ENCODE measurements at regions not wholly inside any gene's neighbourhood (a gene's known extent, or its start where the extent isn't known, plus 50 kb on each side); places are given as distances from the start of the nearest gene placed in this dataset.

- no peaks in the 10 kb centered on the region for H3K36me3 ChIP-seq (ENCODE audit: control insufficient read depth, insufficient read depth, low read length)
- no peaks in the 10 kb centered on the region for H3K27me3 ChIP-seq (ENCODE audit: control insufficient read depth, insufficient read depth, low read length)
- DNase-seq (ENCODE audit: low read depth) (no peak), FAIRE-seq (no peak)
- H3K4me3 ChIP-seq (ENCODE audit: low read depth, low read length) = no peak overlapping the region
- TF ChIP-seq CTCF (IDR thresholded peaks at IDR 0.05; ENCODE audit: insufficient read depth, low read length, severe bottlenecking) = no peak
Measured at GRCh38 chr10:28425422-28425821, 107.5 kb upstream of the WAC start.

- Histone ChIP-seq H3K27me3 (ENCODE audit: control insufficient read depth, insufficient read depth, low read length) (no peaks in the 10 kb centered on the region), H3K36me3 (ENCODE audit: control insufficient read depth, insufficient read depth, low read length) (no peaks in the 10 kb centered on the region), H3K4me3 (ENCODE audit: low read depth, low read length) (no peak overlapping the region)
- no peak for DNase-seq (ENCODE audit: low read depth)
- TF ChIP-seq CTCF (IDR thresholded peaks at IDR 0.05; ENCODE audit: insufficient read depth, low read length, severe bottlenecking) = no peak
- no peak for FAIRE-seq
Measured at GRCh38 chr10:28426392-28427159, 106.3 kb upstream of the WAC start.

- no peak overlapping the region for H3K4me3 ChIP-seq (ENCODE audit: low read depth, low read length)
- no peak for TF ChIP-seq CTCF (IDR thresholded peaks at IDR 0.05; ENCODE audit: insufficient read depth, low read length, severe bottlenecking)
- no peak for FAIRE-seq
Measured at GRCh38 chr10:28427376-28427775, 105.5 kb upstream of the WAC start.

GRCh38 chr10:28429045-28429444, 103.9 kb upstream of the WAC start:
- H3K27me3 ChIP-seq (ENCODE audit: control insufficient read depth, insufficient read depth, low read length) = no peaks in the 10 kb centered on the region
- no peaks in the 10 kb centered on the region for H3K36me3 ChIP-seq (ENCODE audit: control insufficient read depth, insufficient read depth, low read length)
- H3K4me3 ChIP-seq (ENCODE audit: low read depth, low read length) = no peak overlapping the region
- no peak for TF ChIP-seq CTCF (IDR thresholded peaks at IDR 0.05; ENCODE audit: insufficient read depth, low read length, severe bottlenecking)
- DNase-seq (ENCODE audit: low read depth) (no peak), FAIRE-seq (no peak)

More at GRCh38 chr10:28427376-28427775, 105.5 kb upstream of the WAC start:
- H3K27me3 ChIP-seq (ENCODE audit: control insufficient read depth, insufficient read depth, low read length) = no peaks in the 10 kb centered on the region
- no peak for DNase-seq (ENCODE audit: low read depth)
- no peaks in the 10 kb centered on the region for H3K36me3 ChIP-seq (ENCODE audit: control insufficient read depth, insufficient read depth, low read length)

GRCh38 chr10:28429573-28430216, 103.2 kb upstream of the WAC start:
- no peaks in the 10 kb centered on the region for H3K27me3 ChIP-seq (ENCODE audit: control insufficient read depth, insufficient read depth, low read length)
- H3K4me3 ChIP-seq (ENCODE audit: low read depth, low read length) = no peak overlapping the region
- no peak for FAIRE-seq
- H3K36me3 ChIP-seq (ENCODE audit: control insufficient read depth, insufficient read depth, low read length) = no peaks in the 10 kb centered on the region
- DNase-seq (ENCODE audit: low read depth) = no peak
- no peak for TF ChIP-seq CTCF (IDR thresholded peaks at IDR 0.05; ENCODE audit: insufficient read depth, low read length, severe bottlenecking)

All from bronchial epithelial cell (primary cell).